Smooth muscle cell (in vitro differentiated cells): ENCODE measurements at regions not wholly inside any gene's neighbourhood (a gene's known extent, or its start where the extent isn't known, plus 50 kb on each side); places are given as distances from the start of the nearest gene placed in this dataset.

ENCODE experiments used
- DNase-seq: peaks from one replicate; lab custom pipeline; 2025; ENCODE audit not compliant: unreplicated experiment; lab: John Stamatoyannopoulos, UW
- H2AFZ ChIP-seq: fragments of 200-600 bp; sonication (generic); 2 replicates; pipeline ENCODE4 v1.6.0; 2016; ENCODE audit warnings: antibody characterized with exemption, low read depth, mild to moderate bottlenecking
- H3F3A ChIP-seq: fragments of 200-600 bp; sonication (generic); 2 replicates; pipeline ENCODE4 v1.6.0; 2017; ENCODE audit warnings: antibody characterized with exemption, low read depth
- H3K27ac ChIP-seq: fragments of 200-600 bp; sonication (generic); 2 replicates; pipeline ENCODE4 v1.5.1; 2016; ENCODE audit warnings: low read depth, mild to moderate bottlenecking
- H3K27me3 ChIP-seq: fragments of 200-600 bp; sonication (generic); 2 replicates; pipeline ENCODE4 v1.6.1; 2016; ENCODE audit warnings: low read depth, mild to moderate bottlenecking
- H3K36me3 ChIP-seq: fragments of 200-600 bp; sonication (generic); 2 replicates; pipeline ENCODE4 v1.5.1; 2016; ENCODE audit warnings: low read depth
- H3K4me1 ChIP-seq: fragments of 200-600 bp; sonication (generic); 2 replicates; pipeline ENCODE4 v1.5.1; 2016; ENCODE audit warnings: low read depth
- H3K4me2 ChIP-seq: fragments of 200-600 bp; sonication (generic); 2 replicates; pipeline ENCODE4 v1.6.0; 2016; ENCODE audit warnings: mild to moderate bottlenecking
- H3K4me3 ChIP-seq: fragments of 200-600 bp; sonication (generic); 2 replicates; pipeline ENCODE4 v1.5.1; 2016; ENCODE audit warnings: mild to moderate bottlenecking
- H3K79me2 ChIP-seq: fragments of 200-600 bp; sonication (generic); 2 replicates; pipeline ENCODE4 v1.6.0; 2016; ENCODE audit warnings: low read depth, mild to moderate bottlenecking
- H3K9ac ChIP-seq: fragments of 200-600 bp; sonication (generic); 2 replicates; pipeline ENCODE4 v1.6.0; 2016; ENCODE audit warnings: low read depth
- H3K9me3 ChIP-seq: fragments of 200-600 bp; sonication (generic); replicated peaks from 2 replicates; pipeline ENCODE4 v1.5.1; 2016; ENCODE audit warnings: low read depth
- H4K20me1 ChIP-seq: fragments of 200-600 bp; sonication (generic); 2 replicates; pipeline ENCODE4 v1.6.0; 2016; ENCODE audit warnings: low read depth
- WGBS: methylation state at CpG from one replicate; pipeline ENCODE4 v1.1.7; 2016; ENCODE audit warnings: low lambda C conversion rate; 5-methylcytosine and 5-hydroxymethylcytosine counted together
- TF ChIP-seq, protein P1 (sequence below): fragments of 200-600 bp; sonication (generic); IDR thresholded peaks from 2 replicates; pipeline ENCODE4 v1.5.1; 2017; ENCODE audit warnings: borderline replicate concordance, mild to moderate bottlenecking, antibody characterized with exemption; ENCODE audit not compliant: insufficient read depth, poor library complexity, severe bottlenecking

DNA sequence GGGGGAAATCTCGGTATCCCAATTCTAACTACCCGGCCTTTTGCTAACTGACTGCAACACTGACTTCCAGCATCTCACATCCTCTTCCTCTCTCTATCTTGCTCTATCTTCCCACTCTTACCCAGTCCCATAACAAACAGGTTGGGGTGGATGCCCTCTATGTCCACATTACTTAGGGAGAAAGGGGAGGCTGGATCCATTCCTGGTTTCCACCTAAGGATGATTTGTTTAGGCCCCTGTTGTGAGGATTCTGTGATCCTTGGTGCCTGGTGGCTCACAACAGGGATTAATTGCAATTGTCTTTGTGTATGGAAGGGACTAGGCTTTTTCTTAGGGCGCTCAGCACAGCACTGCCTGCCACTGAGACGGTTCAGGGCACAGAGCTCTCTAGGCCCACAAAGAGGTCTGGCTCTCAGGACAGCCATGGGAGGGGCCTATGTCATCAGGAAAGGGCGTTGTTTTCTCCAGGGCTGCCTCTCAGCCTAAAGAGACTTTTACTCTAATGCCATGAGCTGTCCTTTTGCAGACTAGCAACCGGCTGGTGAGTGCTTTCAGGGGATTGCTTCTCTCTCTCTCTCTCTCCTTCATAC lies 612.1 kb upstream of the SALL1 start:
- no peaks in the 10 kb centered on the region for H3K9me3 ChIP-seq
- peaks cover 36% of the 10 kb centered on the region for H3K4me1 ChIP-seq
- H3K4me3 ChIP-seq = no peak overlapping the region
- peaks cover 50% of the 10 kb centered on the region for H3K27me3 ChIP-seq
- WGBS = 59% methylated on average over 6 of the region's 6 CpGs
- DNase-seq = no peak
- H3F3A ChIP-seq = no peaks in the 10 kb centered on the region
- TF ChIP-seq, protein P1, sequence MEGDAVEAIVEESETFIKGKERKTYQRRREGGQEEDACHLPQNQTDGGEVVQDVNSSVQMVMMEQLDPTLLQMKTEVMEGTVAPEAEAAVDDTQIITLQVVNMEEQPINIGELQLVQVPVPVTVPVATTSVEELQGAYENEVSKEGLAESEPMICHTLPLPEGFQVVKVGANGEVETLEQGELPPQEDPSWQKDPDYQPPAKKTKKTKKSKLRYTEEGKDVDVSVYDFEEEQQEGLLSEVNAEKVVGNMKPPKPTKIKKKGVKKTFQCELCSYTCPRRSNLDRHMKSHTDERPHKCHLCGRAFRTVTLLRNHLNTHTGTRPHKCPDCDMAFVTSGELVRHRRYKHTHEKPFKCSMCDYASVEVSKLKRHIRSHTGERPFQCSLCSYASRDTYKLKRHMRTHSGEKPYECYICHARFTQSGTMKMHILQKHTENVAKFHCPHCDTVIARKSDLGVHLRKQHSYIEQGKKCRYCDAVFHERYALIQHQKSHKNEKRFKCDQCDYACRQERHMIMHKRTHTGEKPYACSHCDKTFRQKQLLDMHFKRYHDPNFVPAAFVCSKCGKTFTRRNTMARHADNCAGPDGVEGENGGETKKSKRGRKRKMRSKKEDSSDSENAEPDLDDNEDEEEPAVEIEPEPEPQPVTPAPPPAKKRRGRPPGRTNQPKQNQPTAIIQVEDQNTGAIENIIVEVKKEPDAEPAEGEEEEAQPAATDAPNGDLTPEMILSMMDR = no peak
- no peak overlapping the region for H3K4me2 ChIP-seq
- H3K27ac ChIP-seq = no peak overlapping the region
- H4K20me1 ChIP-seq = no peaks in the 10 kb centered on the region
- H3K9ac ChIP-seq = no peak overlapping the region
- no peaks in the 10 kb centered on the region for H3K79me2 ChIP-seq
- H3K36me3 ChIP-seq = no peaks in the 10 kb centered on the region
- peak overlapping the region; percentile 55 for H2AFZ ChIP-seq

DNA sequence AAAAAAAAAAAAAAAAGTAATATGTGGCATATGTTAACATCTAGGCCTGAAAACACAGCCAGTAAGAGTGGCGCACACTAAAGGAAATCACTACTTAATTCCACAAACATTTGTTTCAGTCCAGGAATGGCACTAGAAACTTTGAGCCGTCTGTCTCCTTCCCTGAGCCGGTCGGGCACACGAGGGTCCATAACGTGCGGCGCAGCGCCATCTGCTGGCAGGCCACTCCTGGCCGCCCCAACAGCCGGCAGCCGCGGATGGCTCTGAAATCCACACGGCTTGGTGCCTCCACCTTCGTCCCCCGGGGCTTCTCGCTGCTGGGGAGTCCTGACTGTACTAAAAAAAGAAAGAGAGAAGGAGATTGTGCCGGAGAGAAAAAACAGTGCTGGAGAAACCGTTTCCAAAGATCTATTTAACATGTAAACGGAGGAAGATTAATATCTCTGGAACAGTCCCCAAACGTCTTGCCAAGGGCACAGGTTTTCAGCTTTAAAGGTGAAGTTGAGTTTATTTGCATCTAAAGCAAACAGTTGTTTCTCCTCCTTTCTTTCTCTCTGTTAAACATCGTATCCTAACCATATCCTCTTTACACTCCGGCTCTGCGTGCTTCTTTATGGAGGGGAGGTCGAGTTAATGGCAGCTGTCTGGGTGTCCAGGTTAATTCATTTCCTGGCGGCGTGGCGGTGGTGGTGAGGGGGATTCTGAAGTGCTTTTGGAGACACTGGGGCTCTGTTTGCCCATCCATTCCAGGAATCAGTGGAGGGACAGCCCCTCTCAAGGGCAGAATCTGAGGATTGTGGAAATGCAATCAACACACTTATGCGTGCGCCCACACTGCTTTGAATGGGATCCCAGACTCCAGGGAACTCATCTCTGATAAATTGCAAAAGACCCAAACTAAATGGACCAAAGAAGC lies 611.3 kb upstream of the SALL1 start:
- Histone ChIP-seq H3K9me3 (no peaks in the 10 kb centered on the region), H3K4me3 (peak overlapping the region; percentile 14), H3K9ac (no peak overlapping the region), H3K79me2 (no peaks in the 10 kb centered on the region), H3K4me2 (peak overlapping the region; percentile 79), H4K20me1 (no peaks in the 10 kb centered on the region), H3K27me3 (peaks cover 50% of the 10 kb centered on the region), H3F3A (no peaks in the 10 kb centered on the region), H3K36me3 (no peaks in the 10 kb centered on the region), H3K4me1 (peaks cover 36% of the 10 kb centered on the region), H3K27ac (no peak overlapping the region), H2AFZ (peak overlapping the region; percentile 83)
- TF ChIP-seq, protein P1 = peak; percentile 97
- WGBS = 21% methylated on average over 30 of the region's 30 CpGs
- peak; percentile 47 for DNase-seq

DNA sequence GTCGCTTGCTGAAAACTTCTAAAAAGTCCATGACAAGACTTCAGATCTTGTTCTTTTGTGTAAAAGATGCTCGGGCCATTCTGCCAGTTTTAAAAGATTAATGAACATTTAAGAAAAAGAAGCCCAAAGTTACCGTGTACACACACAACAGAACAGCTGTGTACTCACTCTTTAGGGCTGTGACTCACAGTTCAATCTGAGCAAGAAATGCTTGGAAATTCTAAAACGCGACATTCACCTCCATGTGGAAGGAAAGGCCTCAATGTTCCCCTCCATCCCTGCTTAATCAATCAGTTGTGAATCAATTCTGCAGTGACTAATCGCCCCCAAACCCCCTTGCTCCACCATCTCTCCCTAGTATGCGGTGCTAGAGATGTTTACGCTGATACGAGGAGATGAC lies 609.9 kb upstream of the SALL1 start:
- H2AFZ ChIP-seq = no peak overlapping the region
- no peaks in the 10 kb centered on the region for H3K79me2 ChIP-seq
- 80% methylated on average over 9 of the region's 9 CpGs for WGBS
- peaks cover 60% of the 10 kb centered on the region for H3K27me3 ChIP-seq
- TF ChIP-seq, protein P1 = no peak
- H3K4me1 ChIP-seq = peaks cover 36% of the 10 kb centered on the region
- H3K9ac ChIP-seq = no peak overlapping the region
- no peaks in the 10 kb centered on the region for H3K36me3 ChIP-seq
- H3K27ac ChIP-seq = no peak overlapping the region
- H3K9me3 ChIP-seq = no peaks in the 10 kb centered on the region
- DNase-seq = no peak
- H3K4me2 ChIP-seq = no peak overlapping the region
- H3K4me3 ChIP-seq = peak overlapping the region; percentile 12
- H3F3A ChIP-seq = no peaks in the 10 kb centered on the region
- H4K20me1 ChIP-seq = no peaks in the 10 kb centered on the region
